Cerebellar nuclear complex (tissue), 1 donor: ENCODE measurements at regions not wholly inside any gene's neighbourhood (a gene's known extent, or its start where the extent isn't known, plus 50 kb on each side); places are given as distances from the start of the nearest gene placed in this dataset.
"Not testable (repeated sequence)": the region's sequence is repeated elsewhere in the genome, so short reads cannot be mapped to it uniquely, and the experiment has no call there.

ENCODE experiments used
- DNase-seq, 2 experiments: peaks; one replicate each; lab custom pipeline; 2025; lab: John Stamatoyannopoulos, UW

DNA sequence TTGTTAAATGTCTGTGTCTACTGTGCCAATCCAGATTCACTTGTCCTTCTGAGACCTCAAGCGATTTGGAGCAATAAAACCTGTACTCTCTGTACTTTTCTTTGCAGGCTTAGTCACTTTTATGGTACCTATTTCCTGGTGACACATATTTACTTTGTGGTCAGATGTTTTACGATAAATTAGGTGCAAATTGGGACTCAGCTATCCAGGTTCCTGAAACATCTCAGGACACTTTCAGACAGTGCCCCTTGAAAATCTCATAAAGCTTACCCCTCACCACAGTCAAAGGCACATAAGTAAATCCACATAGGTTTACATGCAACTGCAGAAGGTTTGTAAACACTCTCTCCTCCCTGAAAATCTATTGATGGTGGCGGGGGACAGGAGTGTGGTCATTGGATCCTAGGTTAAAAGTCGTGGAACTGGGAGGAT is 438.8 kb downstream of the EFNB2 start:
- DNase-seq, result no peak

DNA sequence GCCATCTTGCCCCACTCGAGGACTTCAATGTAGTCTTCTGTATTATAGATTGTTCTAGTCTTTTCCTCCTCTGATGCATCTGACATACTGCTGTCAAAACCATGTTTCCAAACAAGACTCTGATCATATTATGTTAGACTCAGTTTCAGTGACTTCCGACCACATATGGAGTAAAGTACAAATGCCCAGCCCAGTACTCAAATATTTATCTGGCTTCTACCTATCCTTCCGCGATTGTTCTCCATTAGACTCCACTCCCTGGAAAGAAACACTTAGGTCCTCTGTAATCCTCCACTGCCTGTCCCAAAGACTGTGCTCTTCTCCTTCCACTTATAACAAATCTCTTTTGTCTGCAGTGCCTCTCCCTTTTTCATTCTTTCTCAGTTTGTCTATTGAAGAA is 439.5 kb downstream of the EFNB2 start:
- DNase-seq, result no peak

DNA sequence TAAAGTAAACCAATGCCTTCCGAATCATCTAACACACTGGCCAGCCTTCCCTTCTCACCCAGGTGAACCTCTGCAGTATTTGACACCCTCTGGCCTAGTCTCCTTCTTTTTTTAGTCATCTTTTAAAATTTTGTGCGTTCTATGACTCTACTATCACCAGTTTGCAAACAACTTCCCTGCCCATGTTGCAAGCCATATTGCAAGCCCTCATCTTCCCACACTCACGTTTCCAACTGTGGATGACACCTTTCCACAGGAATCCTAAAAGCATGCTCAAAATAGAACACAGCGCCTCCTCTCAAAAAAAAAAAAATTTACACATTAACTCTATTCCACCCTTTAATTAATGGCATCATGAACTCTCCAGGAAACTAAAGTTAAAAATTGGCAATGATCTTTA is 440.1 kb downstream of the EFNB2 start:
- no peak for DNase-seq

DNA sequence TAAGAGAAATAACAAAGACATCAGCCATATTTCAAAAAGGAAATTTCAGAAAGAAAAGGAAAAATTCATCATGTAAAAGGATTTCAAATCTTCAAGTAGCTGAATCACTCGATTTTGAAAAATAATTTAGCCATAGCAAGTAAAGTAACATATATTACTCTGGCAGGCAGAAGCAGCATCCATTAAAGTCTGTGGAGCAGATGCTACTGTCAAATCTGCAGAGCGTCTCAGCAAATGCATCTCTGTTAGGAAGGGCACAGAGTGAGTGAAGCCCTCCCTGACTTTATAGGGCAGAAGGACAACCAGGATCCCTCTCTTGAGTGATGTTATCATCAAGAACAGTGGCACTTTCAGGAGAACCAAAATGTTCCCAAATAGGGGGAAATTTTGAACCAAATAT is 445.5 kb downstream of the EFNB2 start:
- DNase-seq, result no peak

DNA sequence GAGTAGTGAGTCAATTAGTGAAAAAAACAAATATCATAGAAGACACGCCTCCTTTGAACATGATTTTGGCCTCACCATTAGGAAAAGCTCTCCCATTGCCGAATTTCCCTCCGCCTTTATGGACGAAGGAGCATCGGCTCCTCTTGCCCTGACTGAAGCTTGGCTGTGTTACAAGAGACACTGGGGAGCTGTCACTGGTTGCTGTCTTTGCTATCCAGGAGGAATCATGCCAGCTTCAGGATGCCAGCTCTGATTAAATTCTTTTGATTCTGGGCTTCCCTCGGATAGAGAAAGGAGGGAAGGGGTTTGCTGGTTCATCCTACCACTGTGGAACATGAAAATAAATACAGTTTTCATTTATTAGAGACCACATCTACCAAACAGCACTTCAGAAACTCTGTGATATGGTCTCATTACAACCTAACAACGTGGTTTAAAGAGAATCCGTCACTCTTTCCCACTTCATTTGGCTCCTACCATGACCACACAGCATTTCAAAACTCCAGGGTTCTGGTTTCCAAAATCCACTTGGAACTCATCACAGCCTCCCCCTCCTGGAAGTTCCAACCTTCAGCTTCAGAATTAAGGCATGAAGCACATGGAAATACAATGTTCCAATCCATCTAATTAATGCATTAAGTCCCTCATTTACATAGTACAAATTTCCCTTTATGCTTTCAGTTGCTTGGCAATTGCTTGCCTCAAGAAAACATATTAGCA is 446.0 kb downstream of the EFNB2 start:
- peak; percentile 56 to 58 for DNase-seq

DNA sequence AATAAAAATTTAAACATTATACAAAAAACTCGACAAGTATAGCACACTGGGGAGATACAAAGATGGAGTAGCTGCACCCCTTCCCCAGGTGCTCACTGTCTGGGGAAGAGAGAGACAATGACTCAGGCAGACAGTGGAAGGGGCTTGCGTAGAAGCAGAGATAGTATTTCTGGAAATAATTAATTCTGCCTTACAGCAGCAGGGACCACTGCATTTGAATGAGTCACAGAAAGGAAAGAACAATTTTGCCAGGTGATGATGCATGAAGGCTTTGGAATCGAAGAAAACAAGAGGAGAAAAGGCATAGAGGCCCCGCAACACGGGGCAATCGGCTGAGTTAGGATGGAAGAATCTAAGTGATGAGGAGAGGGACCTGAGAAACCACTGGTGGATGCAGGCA is 447.4 kb downstream of the EFNB2 start:
- DNase-seq, result no peak

DNA sequence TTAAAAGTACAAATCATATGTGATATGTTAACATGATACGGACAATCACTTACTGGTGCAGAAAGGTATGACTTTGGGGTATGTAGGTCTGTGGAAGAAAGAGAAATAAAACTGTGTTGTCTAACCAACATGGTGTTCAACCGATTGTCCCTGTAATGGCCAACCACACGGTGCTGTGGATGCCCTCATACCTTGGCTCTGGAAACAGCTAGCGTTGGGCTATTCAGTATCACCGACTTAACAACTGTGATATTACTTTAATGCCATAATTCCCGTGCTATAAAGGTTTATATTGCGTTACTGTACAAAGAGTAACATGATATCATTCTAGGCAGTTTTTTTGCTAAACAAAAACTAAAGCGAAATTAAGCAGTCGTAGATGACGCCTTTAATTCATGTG is 448.3 kb downstream of the EFNB2 start:
- no peak for DNase-seq

DNA sequence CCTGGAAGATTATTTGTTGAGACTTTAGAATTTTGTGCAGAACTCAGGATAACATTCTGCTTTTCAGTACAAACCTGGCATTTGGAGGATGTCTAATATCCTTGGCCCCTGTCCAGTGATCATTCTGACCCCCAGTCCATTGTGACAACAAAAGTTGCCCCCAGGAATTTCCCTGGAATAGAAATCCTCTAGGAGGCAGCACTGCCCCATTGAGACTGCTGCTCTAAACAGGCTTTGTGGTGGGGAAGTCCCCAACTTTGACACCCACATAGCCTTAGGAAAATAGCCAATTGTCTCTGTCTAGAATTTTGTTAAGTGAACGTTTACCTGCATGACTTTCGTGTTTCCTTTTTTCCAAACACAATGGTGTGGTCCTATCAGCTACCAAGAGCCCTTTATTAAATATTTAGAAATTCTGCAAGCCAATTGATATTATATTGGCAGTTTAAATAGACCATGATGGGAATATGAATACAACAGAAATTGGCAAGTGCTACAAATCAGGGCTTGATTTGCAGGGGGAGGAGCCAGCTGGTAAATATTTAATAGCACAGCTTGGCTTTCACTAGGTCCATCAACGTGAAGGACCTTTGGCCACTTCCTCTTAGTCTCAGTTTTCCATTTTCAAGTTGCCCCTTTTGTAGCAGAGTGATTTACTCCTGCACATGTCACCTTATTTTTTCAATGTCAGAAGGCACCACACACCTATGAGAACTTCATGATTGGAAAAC is 451.7 kb downstream of the EFNB2 start:
- DNase-seq, result no peak

DNA sequence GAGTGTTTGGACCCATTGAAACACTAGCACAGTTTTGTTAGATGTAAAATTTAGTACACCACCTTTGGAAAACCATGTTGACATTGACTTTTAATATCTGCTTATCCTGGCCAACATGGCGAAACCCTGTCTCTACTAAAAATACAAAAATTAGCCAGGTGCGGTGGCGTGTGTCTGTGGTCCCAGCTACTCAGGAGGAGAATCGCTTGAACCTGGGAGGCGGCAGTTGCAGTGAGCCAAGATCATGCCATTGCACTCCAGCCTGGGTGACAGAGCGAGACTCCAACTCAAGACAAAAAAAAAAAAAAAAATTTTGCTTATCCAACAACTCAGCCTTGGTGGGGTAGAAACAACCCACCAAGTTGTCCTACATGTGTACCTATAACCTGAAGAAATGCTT is 454.2 kb downstream of the EFNB2 start:
- DNase-seq, result not testable (repeated sequence)

DNA sequence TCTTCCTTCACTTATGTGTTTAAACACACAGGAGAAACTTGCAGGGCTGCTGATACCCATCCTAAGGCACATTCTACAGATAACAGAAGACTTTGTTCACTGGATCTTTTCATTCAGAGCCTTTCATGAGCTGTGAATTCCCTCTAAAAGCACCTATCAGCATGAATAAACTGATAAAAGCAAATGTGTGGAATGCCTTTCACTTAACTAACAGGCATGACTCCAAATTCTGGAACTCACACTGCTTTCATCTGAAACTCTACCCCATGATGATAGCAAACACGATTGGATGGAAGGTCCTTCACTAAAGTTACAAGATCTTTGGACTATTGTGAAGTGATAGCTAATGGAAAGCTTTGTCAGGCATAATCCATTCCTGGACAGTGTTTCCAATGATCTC is 457.3 kb downstream of the EFNB2 start:
- DNase-seq, result no peak

DNA sequence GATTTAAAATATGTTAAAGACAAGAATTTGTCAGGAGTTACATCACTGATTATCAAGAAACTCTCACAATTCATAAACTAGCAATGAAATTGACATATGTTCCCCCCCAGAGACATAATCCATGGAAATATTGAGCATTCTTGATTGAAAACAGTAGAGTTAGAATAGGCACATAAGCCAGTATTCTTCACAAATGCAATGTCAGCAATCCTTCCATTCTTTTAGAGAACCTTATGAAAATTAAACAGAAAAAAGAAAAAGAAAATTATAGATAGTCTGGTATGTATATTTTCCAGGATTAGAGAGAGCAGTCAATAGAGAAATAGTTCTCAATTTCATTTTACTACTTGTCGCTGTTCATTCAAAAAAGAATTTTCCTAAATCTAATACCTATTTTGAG is 458.4 kb downstream of the EFNB2 start:
- no peak for DNase-seq

DNA sequence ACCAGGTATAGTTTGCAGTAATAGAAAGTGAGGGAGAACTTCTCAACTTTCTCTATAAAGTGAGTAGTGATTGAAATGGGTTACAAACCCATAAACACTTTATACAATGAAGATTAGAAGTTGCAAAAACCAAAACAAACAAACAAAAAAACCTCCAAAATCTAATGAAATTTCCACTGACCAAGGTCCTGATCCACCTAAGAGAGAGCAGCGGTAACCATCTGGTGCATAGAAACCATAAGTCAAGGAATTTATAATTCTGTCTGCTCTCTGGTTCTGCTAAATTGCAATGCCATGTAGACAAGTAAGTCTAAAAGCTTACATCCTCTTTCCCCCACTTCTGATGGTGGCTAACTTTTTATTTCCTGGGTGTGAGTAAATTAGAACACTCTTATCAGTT is 463.4 kb downstream of the EFNB2 start:
- DNase-seq, result no peak

DNA sequence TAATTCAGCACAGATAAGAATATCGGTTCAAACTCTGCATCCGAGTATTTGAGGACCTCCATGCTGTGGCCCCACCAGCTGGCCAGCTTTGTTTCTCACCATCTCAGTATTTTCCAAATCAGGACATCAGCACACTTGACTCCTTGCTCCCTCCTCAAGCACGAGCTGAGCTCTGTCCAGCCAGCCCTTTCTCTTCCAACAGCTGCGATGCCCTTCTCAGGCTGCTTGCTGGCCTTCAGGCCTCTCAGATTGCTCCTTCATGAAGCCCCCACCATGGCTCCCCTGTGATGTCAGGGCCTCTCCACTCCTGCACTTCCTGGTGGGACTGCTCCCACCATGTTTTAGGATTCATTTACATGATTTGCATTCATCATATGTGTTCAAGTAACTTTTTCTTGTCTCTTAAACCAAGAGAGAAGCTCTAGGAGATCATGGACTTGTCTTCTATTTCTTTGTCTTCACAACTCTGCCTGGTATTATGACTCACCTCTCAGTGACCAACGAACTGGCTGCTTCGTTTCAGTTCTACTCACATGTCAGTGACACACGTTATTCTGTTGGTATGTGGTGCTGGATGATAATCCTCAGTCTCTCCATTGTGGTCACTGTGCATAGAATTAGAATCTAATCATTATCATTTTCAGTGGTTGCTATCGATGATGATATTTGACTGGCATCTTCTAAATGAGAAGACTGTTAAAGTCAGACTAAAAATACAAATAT is 471.7 kb downstream of the EFNB2 start:
- DNase-seq, result no peak

DNA sequence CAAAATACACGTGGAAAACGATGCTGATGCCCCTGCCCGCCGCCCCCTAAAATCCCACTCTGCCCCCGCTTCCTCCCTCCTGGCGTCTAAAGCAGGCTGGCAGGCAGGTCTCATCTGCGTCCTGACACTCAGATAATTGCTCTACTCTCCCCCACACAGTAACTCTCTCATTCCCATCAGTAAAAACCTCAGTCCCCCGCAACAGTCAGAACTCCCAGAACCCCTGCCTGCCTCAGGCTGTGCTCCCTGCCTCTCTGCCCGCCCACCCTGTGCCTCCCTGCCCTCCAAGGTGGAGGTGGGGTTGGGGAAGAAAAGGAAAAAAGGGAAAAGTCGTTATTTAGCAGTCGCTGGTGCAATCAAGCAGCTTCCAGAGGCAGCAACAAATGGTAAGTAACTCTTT is 473.7 kb downstream of the EFNB2 start:
- no peak for DNase-seq

DNA sequence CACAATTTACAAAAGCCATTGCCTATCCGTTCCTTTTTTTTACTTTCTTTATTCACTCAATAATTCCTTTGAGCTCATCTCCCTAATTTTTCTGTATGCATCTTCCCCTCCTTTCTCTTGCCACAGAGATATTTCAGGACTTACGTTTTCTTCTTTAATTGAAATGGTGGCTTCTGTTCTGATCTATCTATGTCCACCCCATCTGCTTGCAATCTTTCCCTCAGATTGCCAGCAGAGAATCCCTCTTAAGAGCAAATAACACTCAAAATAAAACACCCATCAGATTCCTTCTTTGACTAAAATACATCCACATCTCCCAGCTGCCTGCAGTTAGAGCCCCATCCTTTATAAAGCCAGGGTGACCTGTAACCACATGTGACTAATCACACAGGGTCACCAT is 478.6 kb downstream of the EFNB2 start:
- DNase-seq, result no peak

DNA sequence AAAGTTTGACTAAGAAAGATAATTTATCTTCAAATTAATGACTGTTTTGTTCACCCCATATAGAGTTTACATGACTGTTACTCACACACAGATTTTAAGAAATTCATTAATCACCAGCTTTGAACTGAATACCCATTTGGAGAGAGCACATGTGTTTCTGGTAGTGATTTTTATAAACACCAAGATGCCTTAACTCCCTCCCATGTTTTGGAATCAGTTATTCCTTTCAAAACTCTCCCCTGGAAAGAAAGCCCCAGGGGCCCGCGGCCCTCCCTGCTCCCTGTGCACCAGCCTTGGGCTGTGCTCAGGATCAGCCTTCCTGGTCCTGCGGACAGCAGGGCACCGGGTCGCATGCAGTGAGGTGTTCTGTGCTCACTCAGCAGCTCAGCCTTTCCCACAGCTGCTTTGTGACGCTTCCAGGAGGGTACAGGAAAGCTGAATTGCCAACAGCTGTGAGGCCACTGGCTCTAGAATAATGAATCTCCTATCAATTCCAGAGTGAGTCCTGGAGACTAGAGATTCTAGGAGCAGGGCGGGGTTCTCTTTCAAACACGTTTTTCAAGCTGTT is 483.2 kb downstream of the EFNB2 start:
- DNase-seq, result no peak

DNA sequence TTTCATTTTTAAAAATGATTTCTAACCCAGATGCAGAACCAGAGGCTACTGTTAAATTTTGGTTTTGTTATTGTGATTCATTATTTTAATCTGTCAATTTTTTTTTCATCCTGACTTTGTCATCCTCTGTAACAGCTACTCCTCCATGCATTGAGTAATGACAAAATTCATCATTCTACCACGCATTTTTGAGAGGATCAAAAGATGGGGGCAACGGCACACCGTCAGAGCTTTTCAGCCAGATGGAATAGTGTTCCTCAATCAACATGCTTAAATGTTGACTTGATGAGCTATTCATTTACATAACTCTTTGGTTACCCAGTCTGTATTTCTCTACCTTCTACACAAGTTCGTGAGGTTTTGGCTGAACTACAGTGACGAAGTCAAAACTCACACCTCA is 486.3 kb downstream of the EFNB2 start:
- no peak for DNase-seq

DNA sequence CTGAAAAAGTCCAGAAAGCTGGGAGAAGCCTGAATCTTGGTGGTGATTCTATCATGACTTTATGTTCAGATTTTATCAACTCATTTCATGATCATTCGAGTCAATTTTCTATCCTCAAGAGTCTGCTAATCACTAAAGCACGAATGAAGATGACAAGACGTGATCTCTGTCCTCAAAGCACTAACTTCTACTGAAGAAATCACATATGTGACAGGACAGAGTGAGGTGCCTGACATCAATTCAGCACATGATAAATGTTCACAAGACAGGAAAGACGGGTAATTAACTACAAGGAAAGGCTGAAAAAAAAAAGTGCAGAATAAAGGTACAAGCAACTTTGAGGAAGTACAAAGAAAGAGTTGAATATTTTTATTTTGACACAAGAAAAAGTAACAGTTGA is 487.1 kb downstream of the EFNB2 start:
- no peak for DNase-seq

DNA sequence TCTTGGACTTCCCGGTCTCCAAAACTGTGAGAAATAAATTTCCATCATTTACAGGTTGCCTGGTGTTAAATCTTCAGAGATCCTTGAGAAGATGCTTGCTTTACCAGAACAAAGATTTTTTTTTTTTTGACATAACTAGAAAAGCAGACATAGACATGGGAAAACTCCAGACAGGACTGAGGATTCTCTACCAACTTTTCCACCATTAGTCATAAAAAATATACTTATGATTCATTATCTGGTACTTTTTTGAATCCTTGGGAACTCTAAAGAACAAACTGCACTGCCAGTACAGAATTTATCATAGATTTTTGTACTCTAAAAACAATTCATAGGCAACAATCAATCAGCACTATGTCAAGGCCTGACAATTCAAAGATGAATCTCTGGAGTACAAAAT is 487.6 kb downstream of the EFNB2 start:
- no peak for DNase-seq

DNA sequence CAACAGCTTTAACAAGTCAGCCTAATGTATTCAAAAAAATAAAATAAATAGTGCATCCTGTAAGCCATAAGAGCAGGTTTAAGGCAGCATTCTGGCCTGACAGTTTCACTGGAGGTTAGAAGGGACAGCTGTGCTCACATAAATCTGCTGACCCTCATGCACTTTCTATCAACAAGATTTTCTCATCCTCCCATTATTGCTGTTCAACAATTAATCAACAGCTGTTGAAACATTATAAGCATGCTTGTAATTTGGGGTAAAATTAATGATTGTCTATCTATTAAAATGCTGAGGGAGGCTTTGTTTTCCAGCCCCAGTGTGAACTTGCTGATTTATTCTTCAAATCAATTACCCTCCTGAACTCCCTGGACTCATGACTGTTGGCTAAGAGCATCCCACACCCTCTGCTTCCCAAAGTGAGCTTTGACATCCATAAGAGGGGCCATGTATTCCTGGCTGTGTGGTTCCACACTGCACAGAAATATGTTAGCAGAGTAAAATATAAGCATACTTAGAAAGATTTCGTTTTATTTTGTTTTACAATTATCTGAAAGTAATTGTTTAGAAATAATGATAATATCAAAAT is 492.4 kb downstream of the EFNB2 start:
- no peak for DNase-seq

DNA sequence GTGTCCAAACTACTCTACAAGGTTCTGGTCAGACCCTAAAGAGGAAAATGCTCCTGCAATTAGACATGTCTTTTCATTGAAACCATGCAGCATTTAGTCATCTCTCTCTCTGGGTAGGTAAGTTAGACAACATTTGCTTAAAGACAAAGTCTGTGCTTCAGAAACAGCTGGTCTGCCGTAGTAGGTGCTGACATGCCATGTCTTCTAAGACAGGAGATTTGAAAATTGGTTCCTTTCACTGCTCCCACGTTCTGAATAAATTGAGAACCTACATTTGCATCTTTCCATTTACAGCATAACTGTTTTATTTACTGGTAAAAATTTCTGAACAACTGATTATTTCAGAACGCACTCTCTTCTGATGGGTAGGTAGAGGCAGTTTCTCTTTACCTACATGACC is 494.0 kb downstream of the EFNB2 start:
- no peak for DNase-seq

DNA sequence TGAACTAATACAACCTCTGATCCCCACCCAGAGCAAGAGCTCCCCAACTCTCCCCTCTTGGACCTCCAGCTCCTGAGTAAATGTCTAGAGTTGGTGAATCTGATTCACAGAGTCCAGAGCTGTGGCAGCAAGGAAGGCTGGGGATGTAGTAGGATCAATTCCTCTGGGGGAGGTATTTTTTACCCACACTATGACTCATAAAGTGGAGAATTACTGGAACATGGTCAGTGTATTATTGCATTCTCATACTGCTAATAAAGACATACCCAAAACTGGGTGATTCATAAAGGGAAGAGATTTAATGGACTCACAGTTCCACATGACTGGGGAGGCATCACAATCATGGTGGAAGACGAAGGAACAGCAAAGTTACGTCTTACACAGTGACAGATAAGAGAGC is 496.7 kb downstream of the EFNB2 start:
- DNase-seq, result no peak
